SK-N-SH treated with all-trans-retinoic acid at 6 μM for 48 hours (cell line): ENCODE measurements at regions not wholly inside any gene's neighbourhood (a gene's known extent, or its start where the extent isn't known, plus 50 kb on each side); places are given as distances from the start of the nearest gene placed in this dataset.

ENCODE experiments used
- ATAC-seq: fragments of 200-7000 bp; cut with Tn5 transposase; 3 replicates; pipeline ENCODE4 v1.9.1; 2020; ENCODE audit warnings: mild to moderate bottlenecking, moderate library complexity
- ARNTL ChIP-seq: fragments of 450-650 bp; formaldehyde crosslinking; IDR thresholded peaks from 2 replicates; pipeline ENCODE4 v1.5.0; 2020; ENCODE audit warnings: low read depth, mild to moderate bottlenecking, moderate library complexity, borderline replicate concordance
- BACH2 ChIP-seq: fragments of 250-450 bp; sonication (Bioruptor Pico); IDR thresholded peaks from 2 replicates; pipeline ENCODE4 v1.9.0; 2021; ENCODE audit warnings: mild to moderate bottlenecking, borderline replicate concordance
- CREB5 ChIP-seq: fragments of 250-450 bp; sonication (Bioruptor Pico); IDR thresholded peaks from 2 replicates; pipeline ENCODE4 v1.5.1; 2020; ENCODE audit warnings: low read depth, mild to moderate bottlenecking, moderate library complexity
- CSDC2 ChIP-seq: fragments of 250-450 bp; sonication (Bioruptor Pico); IDR thresholded peaks from 2 replicates; pipeline ENCODE4 v1.5.0; 2020; ENCODE audit warnings: mild to moderate bottlenecking, moderate library complexity
- CSRNP3 ChIP-seq: fragments of 250-450 bp; sonication (Bioruptor Pico); IDR thresholded peaks from 2 replicates; pipeline ENCODE4 v1.5.1; 2021; ENCODE audit warnings: mild to moderate bottlenecking, moderate library complexity
- ESRRG ChIP-seq: fragments of 250-450 bp; sonication (Bioruptor Pico); IDR thresholded peaks from 2 replicates; pipeline ENCODE4 v1.6.1; 2021; ENCODE audit warnings: mild to moderate bottlenecking
- ISL1 ChIP-seq: fragments of 250-450 bp; sonication (Bioruptor Pico); IDR thresholded peaks from 2 replicates; pipeline ENCODE4 v2.1.2; 2022; ENCODE audit warnings: mild to moderate bottlenecking, moderate library complexity
- PATZ1 ChIP-seq: fragments of 250-450 bp; sonication (Bioruptor Pico); IDR thresholded peaks from 2 replicates; pipeline ENCODE4 v1.8.0; 2020; ENCODE audit warnings: mild to moderate bottlenecking, moderate library complexity, borderline replicate concordance
- POU6F1 ChIP-seq: fragments of 250-450 bp; sonication (Bioruptor Pico); IDR thresholded peaks from 2 replicates; pipeline ENCODE4 v1.8.0; 2021; ENCODE audit warnings: low read depth, mild to moderate bottlenecking, moderate library complexity, borderline replicate concordance
- PPARA ChIP-seq: fragments of 250-450 bp; sonication (Bioruptor Pico); IDR thresholded peaks from 2 replicates; pipeline ENCODE4 v1.5.0; 2020; ENCODE audit warnings: mild to moderate bottlenecking, borderline replicate concordance
- RARB ChIP-seq: fragments of 250-450 bp; sonication (Bioruptor Pico); IDR thresholded peaks from 2 replicates; pipeline ENCODE4 v1.8.0; 2021; ENCODE audit warnings: mild to moderate bottlenecking, moderate library complexity
- SNAI2 ChIP-seq: fragments of 250-450 bp; sonication (Bioruptor Pico); IDR thresholded peaks from 2 replicates; pipeline ENCODE4 v1.5.0; 2020; ENCODE audit warnings: mild to moderate bottlenecking, moderate library complexity
- TCF4 ChIP-seq: fragments of 250-450 bp; sonication (Bioruptor Pico); IDR thresholded peaks from 2 replicates; pipeline ENCODE4 v1.8.0; 2021; ENCODE audit warnings: mild to moderate bottlenecking, moderate library complexity, borderline replicate concordance
- TOX ChIP-seq: fragments of 250-450 bp; sonication (Bioruptor Pico); IDR thresholded peaks from 2 replicates; pipeline ENCODE4 v1.8.0; 2021; ENCODE audit warnings: mild to moderate bottlenecking, moderate library complexity, borderline replicate concordance
- TSHZ2 ChIP-seq: fragments of 250-450 bp; sonication (Bioruptor Pico); IDR thresholded peaks from 2 replicates; pipeline ENCODE4 v1.5.0; 2020; ENCODE audit warnings: mild to moderate bottlenecking, moderate library complexity
- ZC3H10 ChIP-seq: fragments of 250-450 bp; sonication (Bioruptor Pico); IDR thresholded peaks from 2 replicates; pipeline ENCODE4 v1.5.1; 2021; ENCODE audit warnings: mild to moderate bottlenecking, moderate library complexity
- ZFP3 ChIP-seq: fragments of 250-450 bp; sonication (Bioruptor Pico); IDR thresholded peaks from 2 replicates; pipeline ENCODE4 v1.5.0; 2020; ENCODE audit warnings: mild to moderate bottlenecking, moderate library complexity
- ZFP30 ChIP-seq: fragments of 450-650 bp; formaldehyde crosslinking; IDR thresholded peaks from 2 replicates; pipeline ENCODE4 v1.5.0; 2022; ENCODE audit warnings: mild to moderate bottlenecking, moderate library complexity
- ZNF70 ChIP-seq: fragments of 450-650 bp; formaldehyde crosslinking; IDR thresholded peaks from 2 replicates; pipeline ENCODE4 v1.5.0; 2020; ENCODE audit warnings: mild to moderate bottlenecking, moderate library complexity
- ZNF8 ChIP-seq: fragments of 450-650 bp; formaldehyde crosslinking; IDR thresholded peaks from 2 replicates; pipeline ENCODE4 v1.5.0; 2020; ENCODE audit warnings: mild to moderate bottlenecking, moderate library complexity

- TF ChIP-seq TOX (CRISPR knock-in tag): no peak
- ATAC-seq: no peak
Observed at GRCh38 chr11:42161886-42162285, 702.4 kb upstream of the LRRC4C start.

GRCh38 chr11:42169191-42169590, 709.7 kb upstream of the LRRC4C start:
- TF ChIP-seq PATZ1 (CRISPR knock-in tag) (no peak), CSRNP3 (CRISPR knock-in tag) (no peak), ZFP30 (CRISPR knock-in tag) (no peak), TCF4 (CRISPR knock-in tag) (no peak), ISL1 (CRISPR knock-in tag) (no peak)
- ATAC-seq: no peak

GRCh38 chr11:42170601-42171000, 711.1 kb upstream of the LRRC4C start:
- no peak for TF ChIP-seq TOX (CRISPR knock-in tag)
- TF ChIP-seq POU6F1 (CRISPR knock-in tag): no peak
- TF ChIP-seq ZNF8 (CRISPR knock-in tag): no peak
- no peak for TF ChIP-seq ESRRG
- no peak for TF ChIP-seq SNAI2 (CRISPR knock-in tag)
- no peak for TF ChIP-seq PATZ1 (CRISPR knock-in tag)
- TF ChIP-seq CSDC2 (CRISPR knock-in tag): no peak
- TF ChIP-seq BACH2 (CRISPR knock-in tag): no peak
- TF ChIP-seq CREB5 (CRISPR knock-in tag): no peak
- no peak for TF ChIP-seq RARB (CRISPR knock-in tag)
- no peak for TF ChIP-seq TSHZ2 (CRISPR knock-in tag)
- TF ChIP-seq ZFP30 (CRISPR knock-in tag): no peak
- TF ChIP-seq ARNTL (CRISPR knock-in tag): no peak
- no peak for TF ChIP-seq ZFP3
- TF ChIP-seq PPARA (CRISPR knock-in tag): no peak
- TF ChIP-seq ISL1 (CRISPR knock-in tag): no peak
- TF ChIP-seq TCF4 (CRISPR knock-in tag): no peak
- TF ChIP-seq ZNF70 (CRISPR knock-in tag): no peak
- TF ChIP-seq ZC3H10: no peak
- ATAC-seq: no peak
